OCI-LY1 (cell line): ENCODE measurements at regions not wholly inside any gene's neighbourhood (a gene's known extent, or its start where the extent isn't known, plus 50 kb on each side); places are given as distances from the start of the nearest gene placed in this dataset.

ENCODE experiments used
- CTCF ChIP-seq: fragments of 200-600 bp; sonication (generic), shearing (Covaris generic); IDR thresholded peaks from 2 replicates; pipeline ENCODE4 v1.5.1; 2017; ENCODE audit warnings: mild to moderate bottlenecking, antibody characterized with exemption, low read length, moderate library complexity, mixed read lengths
- EZH2 ChIP-seq: fragments of 200-600 bp; sonication (generic), shearing (Covaris generic); IDR thresholded peaks from 2 replicates; pipeline ENCODE4 v1.8.0; 2017; ENCODE audit warnings: borderline replicate concordance, mixed run types, mild to moderate bottlenecking, antibody characterized with exemption, low read length, moderate library complexity, mixed read lengths

- TF ChIP-seq CTCF (no peak), EZH2 (no peak)
Observed at GRCh38 chr5:159539678-159540077, 209.4 kb upstream of the IL12B start.
